NCI-H2081 (cell line): ENCODE measurements at regions not wholly inside any gene's neighbourhood (a gene's known extent, or its start where the extent isn't known, plus 50 kb on each side); places are given as distances from the start of the nearest gene placed in this dataset.

Source experiments
- DNase-seq, 2 experiments: peaks; one replicate each; lab custom pipeline; 2025; lab: John Stamatoyannopoulos, UW

- DNase-seq: no peak
Measured at GRCh38 chr14:66420251-66421006, 65.7 kb upstream of the CCDC196 start.

GRCh38 chr14:66421990-66422946 lies 63.9 kb upstream of the CCDC196 start:
- no peak for DNase-seq

GRCh38 chr14:66425402-66425801 lies 60.8 kb upstream of the CCDC196 start:
- DNase-seq: no peak

GRCh38 chr14:66426451-66426850 lies 59.7 kb upstream of the CCDC196 start:
- DNase-seq: no peak

- no peak for DNase-seq
Measured at GRCh38 chr14:66432334-66432733, 53.8 kb upstream of the CCDC196 start.

GRCh38 chr14:66434464-66434863 lies 51.7 kb upstream of the CCDC196 start:
- no peak for DNase-seq

GRCh38 chr14:66435683-66436082 lies 50.5 kb upstream of the CCDC196 start:
- no peak for DNase-seq
